Heart right ventricle (tissue), 16 donors: ENCODE measurements at regions not wholly inside any gene's neighbourhood (a gene's known extent, or its start where the extent isn't known, plus 50 kb on each side); places are given as distances from the start of the nearest gene placed in this dataset.

Source experiments
- ATAC-seq, 8 donors: fragments of 200-7000 bp; cut with Tn5 transposase; one replicate each; pipeline ENCODE4 v1.9.1; 2020; ENCODE audit warnings: mild to moderate bottlenecking in 8 of 8, moderate library complexity in 8 of 8, moderate number of reproducible peaks in 1 of 8
- DNase-seq, 2 donors: peaks; one replicate each; pipeline ENCODE4 v3.0.0-alpha.2; 2020
- H3K27ac ChIP-seq, 10 donors: fragments of 200-600 bp; sonication (generic) in 2 of 10; one replicate each; pipeline versions ENCODE4 v1.5.0 to v1.8.0; 2020 to 2022; ENCODE audit warnings: mild to moderate bottlenecking in 3 of 10
- H3K27me3 ChIP-seq, 7 donors: fragments of 200-600 bp; one replicate each; pipeline ENCODE4 v1.8.0; 2021 to 2022; ENCODE audit warnings: mild to moderate bottlenecking in 2 of 7
- H3K36me3 ChIP-seq, 9 donors: fragments of 200-600 bp; sonication (generic) in 1 of 9; one replicate each; pipeline versions ENCODE4 v1.5.0 to v1.8.0; 2020 to 2022; ENCODE audit warnings: mild to moderate bottlenecking in 2 of 9
- H3K4me1 ChIP-seq, 9 donors: fragments of 200-600 bp; sonication (generic) in 1 of 9; one replicate each; pipeline versions ENCODE4 v1.5.0 to v1.8.0; 2020 to 2022; ENCODE audit warnings: mild to moderate bottlenecking in 4 of 9
- H3K4me3 ChIP-seq, 10 donors: fragments of 200-600 bp; sonication (generic) in 2 of 10; one replicate each; pipeline versions ENCODE4 v1.5.0 to v1.8.0; 2020 to 2022; ENCODE audit warnings: mild to moderate bottlenecking in 7 of 10, moderate library complexity in 2 of 10
- H3K9me3 ChIP-seq, 11 donors: fragments of 200-600 bp in 10 of 11; sonication (generic) in 2 of 11; one replicate each; pipeline versions ENCODE4 v1.5.0 to v1.8.0; 2013 to 2022; ENCODE audit warnings: mild to moderate bottlenecking in 2 of 11, control low read depth in 1 of 11, moderate library complexity in 1 of 11
- CTCF ChIP-seq, 9 donors: fragments of 200-600 bp; sonication (generic) in 2 of 9; IDR thresholded peaks; one replicate each; pipeline versions ENCODE4 v1.5.0 to v1.8.0; 2021 to 2022; ENCODE audit warnings: antibody characterized with exemption in 9 of 9, mild to moderate bottlenecking in 5 of 9, moderate library complexity in 1 of 9
- WGBS, 2 donors: extraction: QIAGEN DNeasy Blood & Tissue Kit; methylation state at CpG; one replicate each; pipeline ENCODE4 v1.1.7; 2013; ENCODE audit warnings: inconsistent platforms in 1 of 2; 5-methylcytosine and 5-hydroxymethylcytosine counted together
- intact Hi-C, 10 donors: fragments of 100-400 bp; cut with DNase I; formaldehyde crosslinking; loops; one replicate each; pipeline versions ENCODE4 v1.11.1 to v1.14.2; 2022
- donor health status: Arrhythmogenic right ventricular cardiomyopathy.
- donor health status: ischemic (EF 13 %, LVEDD 7.1; RV severe dilation, severe dysfunction).
- donor health status: healthy with polysubstance abuse.
- donor health status: DM: no; HTN: yes; CAD: no.
- donor health status: DM: no; HTN: no; CAD: no.
- donor health status: ischemic (EF 25% LVEDD 6.9; RV normal size, moderate dysfunction).
- donor health status: ischemic (EF 25% LVEDD 5.7; RV mildly dilated, moderate dysfunction).
- donor health status: healthy.
- donor health status: DM: yes; HTN: yes; CAD: no.
- donor health status: Ischemic cardiomyopathy.
- donor health status: ischemic (EF 35%, LVEDD 5.7; RV mildly dilated, moderate dysfunction).
- donor health status: nonischemic (EF 11% LVEDD 7.7; RV severe dilation, severe dysfunction).
- donor health status: DM: yes; HTN: yes; CAD: no.
- donor health status: PGD.
- donor health status: ischemic (EF 29% LVEDD 5.4; RV normal size, mild dysfunction).
- donor health status: nonischemic (EF 23%, LVEDD 6.1; RV moderate dilation, normal function).

GRCh38 chr12:88342251-88342806 lies 200.2 kb downstream of the TMTC3 start:
- Histone ChIP-seq H3K27ac (no peak overlapping the region), H3K4me3 (no peak overlapping the region), H3K27me3 (no peaks in the 10 kb centered on the region), H3K4me1 (no peaks in the 10 kb centered on the region), H3K36me3 (no peaks in the 10 kb centered on the region), H3K9me3 (no peaks in the 10 kb centered on the region)
- no peak for TF ChIP-seq CTCF (IDR thresholded peaks at IDR 0.05)
- intact Hi-C loops: no loop called here
- no peak for ATAC-seq
- no peak for DNase-seq

GRCh38 chr12:88351146-88351545 lies 209.0 kb downstream of the TMTC3 start:
- no peaks in the 10 kb centered on the region for H3K4me1 ChIP-seq
- no peak for DNase-seq
- no peak for ATAC-seq
- TF ChIP-seq CTCF (IDR thresholded peaks at IDR 0.05): no peak
- H3K36me3 ChIP-seq: no peaks in the 10 kb centered on the region
- no peak overlapping the region for H3K4me3 ChIP-seq
- peaks cover 0 to 10% (median 0%) of the 10 kb centered on the region in 11 donors for H3K9me3 ChIP-seq
- H3K27ac ChIP-seq: no peak overlapping the region
- intact Hi-C loops: no loop called here
- H3K27me3 ChIP-seq: no peaks in the 10 kb centered on the region

- ATAC-seq (no peak), DNase-seq (no peak)
- WGBS, 2 donors: 87 to 88% methylated on average over 4 of the region's 4 CpGs
- Histone ChIP-seq H3K36me3 (no peaks in the 10 kb centered on the region), H3K27me3 (no peaks in the 10 kb centered on the region), H3K27ac (no peak overlapping the region), H3K4me3 (no peak overlapping the region), H3K4me1 (no peaks in the 10 kb centered on the region), H3K9me3 (peaks cover 0 to 14% (median 0%) of the 10 kb centered on the region in 11 donors)
- intact Hi-C loops: no loop called here
- no peak for TF ChIP-seq CTCF (IDR thresholded peaks at IDR 0.05)
Observed at GRCh38 chr12:88354691-88355090, 212.6 kb downstream of the TMTC3 start.

GRCh38 chr12:88360343-88360742 lies 218.2 kb downstream of the TMTC3 start:
- no peak overlapping the region for H3K4me3 ChIP-seq
- no peak overlapping the region for H3K27ac ChIP-seq
- H3K36me3 ChIP-seq: no peaks in the 10 kb centered on the region
- WGBS, 2 donors: 32 to 35% methylated on average over 1 of the region's 1 CpG
- no peak for TF ChIP-seq CTCF (IDR thresholded peaks at IDR 0.05)
- H3K27me3 ChIP-seq: no peaks in the 10 kb centered on the region
- no peak for DNase-seq
- no peak for ATAC-seq
- H3K4me1 ChIP-seq: peaks cover 0 to 15% (median 0%) of the 10 kb centered on the region in 9 donors
- intact Hi-C loops: no loop called here
- H3K9me3 ChIP-seq: peaks cover 0 to 14% (median 0%) of the 10 kb centered on the region in 11 donors
